ENCODE measurements at regions not wholly inside any gene's neighbourhood (a gene's known extent, or its start where the extent isn't known, plus 50 kb on each side); places are given as distances from the start of the nearest gene placed in this dataset.
A peak's percentile ranks its signal among the peaks of the same experiment; 100 is the strongest.

GRCh38 chr2:188039307-188039706 lies 252.4 kb upstream of the GULP1 start:
- no peaks in the 10 kb centered on the region for H3K27me3 Mint-ChIP-seq (ENCODE audit: low read depth)
- peaks cover 3% of the 10 kb centered on the region for H3K9me3 Mint-ChIP-seq
- TF ChIP-seq, protein P1, sequence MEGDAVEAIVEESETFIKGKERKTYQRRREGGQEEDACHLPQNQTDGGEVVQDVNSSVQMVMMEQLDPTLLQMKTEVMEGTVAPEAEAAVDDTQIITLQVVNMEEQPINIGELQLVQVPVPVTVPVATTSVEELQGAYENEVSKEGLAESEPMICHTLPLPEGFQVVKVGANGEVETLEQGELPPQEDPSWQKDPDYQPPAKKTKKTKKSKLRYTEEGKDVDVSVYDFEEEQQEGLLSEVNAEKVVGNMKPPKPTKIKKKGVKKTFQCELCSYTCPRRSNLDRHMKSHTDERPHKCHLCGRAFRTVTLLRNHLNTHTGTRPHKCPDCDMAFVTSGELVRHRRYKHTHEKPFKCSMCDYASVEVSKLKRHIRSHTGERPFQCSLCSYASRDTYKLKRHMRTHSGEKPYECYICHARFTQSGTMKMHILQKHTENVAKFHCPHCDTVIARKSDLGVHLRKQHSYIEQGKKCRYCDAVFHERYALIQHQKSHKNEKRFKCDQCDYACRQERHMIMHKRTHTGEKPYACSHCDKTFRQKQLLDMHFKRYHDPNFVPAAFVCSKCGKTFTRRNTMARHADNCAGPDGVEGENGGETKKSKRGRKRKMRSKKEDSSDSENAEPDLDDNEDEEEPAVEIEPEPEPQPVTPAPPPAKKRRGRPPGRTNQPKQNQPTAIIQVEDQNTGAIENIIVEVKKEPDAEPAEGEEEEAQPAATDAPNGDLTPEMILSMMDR (IDR thresholded peaks at IDR 0.05; ENCODE audit: unreplicated experiment in 3 of 3), result no peak
- H3K27ac Mint-ChIP-seq, result no peak overlapping the region
- H3K4me1 Mint-ChIP-seq, result no peaks in the 10 kb centered on the region
- H3K4me3 Mint-ChIP-seq, result no peak overlapping the region
- H3K36me3 Mint-ChIP-seq (ENCODE audit: low read depth), result no peaks in the 10 kb centered on the region

GRCh38 chr2:188042412-188042811 lies 249.3 kb upstream of the GULP1 start:
- Mint-ChIP-seq H3K4me1 (no peaks in the 10 kb centered on the region), H3K27me3 (ENCODE audit: low read depth) (no peaks in the 10 kb centered on the region), H3K36me3 (ENCODE audit: low read depth) (no peaks in the 10 kb centered on the region), H3K9me3 (peaks cover 3% of the 10 kb centered on the region), H3K4me3 (no peak overlapping the region), H3K27ac (no peak overlapping the region)
- TF ChIP-seq, protein P1 (IDR thresholded peaks at IDR 0.05; ENCODE audit: unreplicated experiment in 3 of 3), result no peak

DNA sequence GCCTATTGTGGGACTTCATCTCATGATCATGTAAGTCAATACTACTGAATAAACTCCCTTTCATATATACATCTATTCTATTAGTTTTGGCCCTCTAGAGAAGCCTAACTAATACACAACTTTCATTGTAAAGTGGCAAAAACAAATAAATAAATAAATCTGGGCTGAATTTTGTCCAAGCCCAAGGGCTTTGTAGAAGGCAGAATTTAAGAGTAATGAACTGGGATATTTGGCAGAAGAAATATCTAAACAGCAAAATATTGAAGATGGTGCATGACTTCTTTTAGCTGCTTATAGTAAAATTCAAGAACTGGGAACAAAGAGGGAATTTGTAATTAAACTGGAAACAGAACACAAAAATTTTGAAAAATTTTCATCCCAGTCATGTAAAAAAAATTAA lies 246.7 kb upstream of the GULP1 start:
- no peak overlapping the region for H3K4me3 Mint-ChIP-seq
- no peak overlapping the region for H3K27ac Mint-ChIP-seq
- TF ChIP-seq, protein P1 (IDR thresholded peaks at IDR 0.05; ENCODE audit: unreplicated experiment in 3 of 3), result no peak
- no peaks in the 10 kb centered on the region for H3K36me3 Mint-ChIP-seq (ENCODE audit: low read depth)
- H3K4me1 Mint-ChIP-seq, result peaks cover 10% of the 10 kb centered on the region
- H3K9me3 Mint-ChIP-seq, result peaks cover 3% of the 10 kb centered on the region
- H3K27me3 Mint-ChIP-seq (ENCODE audit: low read depth), result no peaks in the 10 kb centered on the region

- TF ChIP-seq, protein P1 (IDR thresholded peaks at IDR 0.05; ENCODE audit: unreplicated experiment in 3 of 3), result no peak
- peaks cover 3% of the 10 kb centered on the region for H3K9me3 Mint-ChIP-seq
- H3K27ac Mint-ChIP-seq, result peak overlapping the region in 1 of 3 experiments; percentile 13
- peaks cover 20% of the 10 kb centered on the region for H3K4me1 Mint-ChIP-seq
- no peak overlapping the region for H3K4me3 Mint-ChIP-seq
- no peaks in the 10 kb centered on the region for H3K36me3 Mint-ChIP-seq (ENCODE audit: low read depth)
- no peaks in the 10 kb centered on the region for H3K27me3 Mint-ChIP-seq (ENCODE audit: low read depth)
These were observed 245.2 kb upstream of the GULP1 start for GRCh38 chr2:188046437-188046836.

DNA sequence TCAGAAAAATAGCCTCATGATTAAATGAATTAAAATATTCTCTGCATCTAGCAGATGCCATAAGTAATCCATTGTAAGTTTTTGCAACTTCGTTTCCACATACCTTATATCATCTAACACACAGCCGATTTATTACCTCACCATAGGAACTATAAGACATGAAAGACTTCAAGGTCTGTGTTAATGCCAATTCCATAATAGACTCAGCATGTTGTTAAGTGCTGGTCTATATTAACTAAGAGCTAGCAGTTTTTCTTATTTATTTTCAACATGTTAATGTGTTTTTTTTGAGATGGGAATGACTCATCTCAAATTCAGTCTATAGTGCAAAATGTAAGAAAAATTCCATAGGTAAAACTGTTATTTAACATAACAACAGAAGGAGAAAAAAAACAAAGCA lies 243.9 kb upstream of the GULP1 start:
- Mint-ChIP-seq H3K27ac (peak overlapping the region in 1 of 3 experiments; percentile 63), H3K4me1 (peaks cover 20% of the 10 kb centered on the region), H3K4me3 (no peak overlapping the region)

DNA sequence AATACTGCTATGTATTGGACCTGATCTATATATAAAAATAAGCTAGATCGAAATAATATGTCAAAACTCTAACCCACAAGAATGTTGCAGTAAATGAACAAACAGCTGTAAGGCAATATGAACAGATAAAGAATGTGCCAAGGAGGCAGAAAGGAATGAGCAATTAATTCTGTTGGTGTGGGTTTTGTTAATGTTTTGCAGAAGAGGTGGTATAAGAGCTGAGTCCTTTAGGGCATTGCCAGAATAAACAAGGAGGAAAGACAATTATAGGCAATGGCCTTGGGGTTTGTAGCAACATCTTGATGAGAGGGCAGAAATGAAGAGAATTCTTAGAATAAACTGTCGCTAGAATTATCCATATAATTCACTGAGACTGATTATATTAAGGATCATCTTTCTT lies 240.9 kb upstream of the GULP1 start:
- TF ChIP-seq, protein P1 (IDR thresholded peaks at IDR 0.05; ENCODE audit: unreplicated experiment in 3 of 3), result no peak
- Mint-ChIP-seq H3K27ac (peak overlapping the region; percentile 57 to 88 (median 64)), H3K4me3 (no peak overlapping the region), H3K27me3 (ENCODE audit: low read depth) (no peaks in the 10 kb centered on the region), H3K4me1 (peaks cover 20% of the 10 kb centered on the region), H3K9me3 (no peaks in the 10 kb centered on the region), H3K36me3 (ENCODE audit: low read depth) (no peaks in the 10 kb centered on the region)

More for the DNA sequence above, 243.9 kb upstream of the GULP1 start:
- H3K9me3 Mint-ChIP-seq, result peaks cover 3% of the 10 kb centered on the region
- TF ChIP-seq, protein P1 (IDR thresholded peaks at IDR 0.05; ENCODE audit: unreplicated experiment in 3 of 3), result no peak
- no peaks in the 10 kb centered on the region for H3K36me3 Mint-ChIP-seq (ENCODE audit: low read depth)
- H3K27me3 Mint-ChIP-seq (ENCODE audit: low read depth), result no peaks in the 10 kb centered on the region

Data from nephron (organoid).